GM18870 (cell line): ENCODE measurements at regions not wholly inside any gene's neighbourhood (a gene's known extent, or its start where the extent isn't known, plus 50 kb on each side); places are given as distances from the start of the nearest gene placed in this dataset.

Experiments used
- ATAC-seq: cut with Tn5 transposase; IDR thresholded peaks from one replicate; pipeline ENCODE4 v1.9.1; 2021; ENCODE audit warnings: moderate library complexity; ENCODE audit not compliant: unreplicated experiment

- ATAC-seq, result no peak
Measured at GRCh38 chr13:22112956-22113745, 442.3 kb downstream of the FGF9 start.

GRCh38 chr13:22114630-22115311, 443.9 kb downstream of the FGF9 start:
- peak; percentile 91 for ATAC-seq

GRCh38 chr13:22118158-22118557, 447.3 kb downstream of the FGF9 start:
- no peak for ATAC-seq

GRCh38 chr13:22120646-22121045, 449.8 kb downstream of the FGF9 start:
- no peak for ATAC-seq

GRCh38 chr13:22121146-22121739, 450.4 kb downstream of the FGF9 start:
- no peak for ATAC-seq

GRCh38 chr13:22126433-22127021, 455.7 kb downstream of the FGF9 start:
- peak; percentile 97 for ATAC-seq

GRCh38 chr13:22127277-22128164, 456.6 kb downstream of the FGF9 start:
- no peak for ATAC-seq

GRCh38 chr13:22128441-22129408, 457.9 kb downstream of the FGF9 start:
- no peak for ATAC-seq

GRCh38 chr13:22130254-22130653, 459.4 kb downstream of the FGF9 start:
- no peak for ATAC-seq

- ATAC-seq, result no peak
Measured at GRCh38 chr13:22134261-22134660, 463.4 kb downstream of the FGF9 start.

GRCh38 chr13:22135446-22135845, 464.6 kb downstream of the FGF9 start:
- ATAC-seq, result no peak

GRCh38 chr13:22137361-22138050, 466.6 kb downstream of the FGF9 start:
- ATAC-seq, result no peak

- no peak for ATAC-seq
Measured at GRCh38 chr13:22138947-22139346, 468.1 kb downstream of the FGF9 start.

- no peak for ATAC-seq
Measured at GRCh38 chr13:22141716-22142115, 470.8 kb downstream of the FGF9 start.

- no peak for ATAC-seq
Measured at GRCh38 chr13:22143671-22144070, 472.8 kb downstream of the FGF9 start.

- ATAC-seq, result no peak
Measured at GRCh38 chr13:22144806-22145205, 473.9 kb downstream of the FGF9 start.

- ATAC-seq, result no peak
Measured at GRCh38 chr13:22148187-22148586, 477.3 kb downstream of the FGF9 start.

- no peak for ATAC-seq
Measured at GRCh38 chr13:22152751-22153150, 481.9 kb downstream of the FGF9 start.

GRCh38 chr13:22154041-22154440, 483.2 kb downstream of the FGF9 start:
- ATAC-seq, result no peak
